Stromal cell of bone marrow (primary cell): ENCODE measurements at regions not wholly inside any gene's neighbourhood (a gene's known extent, or its start where the extent isn't known, plus 50 kb on each side); places are given as distances from the start of the nearest gene placed in this dataset.
"Not testable (repeated sequence)": the region's sequence is repeated elsewhere in the genome, so short reads cannot be mapped to it uniquely, and the experiment has no call there.

ENCODE experiments used
- DNase-seq: peaks from one replicate; pipeline ENCODE4 v3.0.0-alpha.2; 2012; ENCODE audit warnings: low read depth

- DNase-seq, result no peak
These were observed 97.7 kb upstream of the DOCK9 start for GRCh38 chr13:99075268-99076191.

GRCh38 chr13:99078017-99078771 lies 100.3 kb upstream of the DOCK9 start:
- DNase-seq, result no peak

GRCh38 chr13:99080131-99080530 lies 102.3 kb upstream of the DOCK9 start:
- no peak for DNase-seq

GRCh38 chr13:99083981-99084380 lies 106.1 kb upstream of the DOCK9 start:
- DNase-seq, result no peak

GRCh38 chr13:99085139-99085807 lies 107.4 kb upstream of the DOCK9 start:
- no peak for DNase-seq

- DNase-seq, result no peak
These were observed 108.0 kb upstream of the DOCK9 start for GRCh38 chr13:99085808-99086266.

- no peak for DNase-seq
These were observed 108.6 kb upstream of the DOCK9 start for GRCh38 chr13:99086267-99087097.

- peak; percentile 64 for DNase-seq
These were observed 109.5 kb upstream of the DOCK9 start for GRCh38 chr13:99087098-99087953.

GRCh38 chr13:99087954-99088491 lies 110.2 kb upstream of the DOCK9 start:
- DNase-seq, result no peak

GRCh38 chr13:99093997-99094396 lies 106.7 kb upstream of the UBAC2 start:
- DNase-seq, result no peak

GRCh38 chr13:99101831-99102230 lies 98.8 kb upstream of the UBAC2 start:
- DNase-seq, result not testable (repeated sequence)

- no peak for DNase-seq
These were observed 97.1 kb upstream of the UBAC2 start for GRCh38 chr13:99103536-99103935.

GRCh38 chr13:99104396-99104795 lies 96.3 kb upstream of the UBAC2 start:
- no peak for DNase-seq

- no peak for DNase-seq
These were observed 95.5 kb upstream of the UBAC2 start for GRCh38 chr13:99105160-99105559.

GRCh38 chr13:99113351-99113750 lies 87.3 kb upstream of the UBAC2 start:
- DNase-seq, result no peak

GRCh38 chr13:99118179-99118578 lies 82.5 kb upstream of the UBAC2 start:
- DNase-seq, result no peak

GRCh38 chr13:99119656-99120055 lies 81.0 kb upstream of the UBAC2 start:
- DNase-seq, result no peak

GRCh38 chr13:99120751-99121150 lies 79.9 kb upstream of the UBAC2 start:
- no peak for DNase-seq

GRCh38 chr13:99122171-99122570 lies 78.5 kb upstream of the UBAC2 start:
- no peak for DNase-seq
